ACHN (cell line): ENCODE measurements at regions not wholly inside any gene's neighbourhood (a gene's known extent, or its start where the extent isn't known, plus 50 kb on each side); places are given as distances from the start of the nearest gene placed in this dataset.
"Not testable (repeated sequence)": the region's sequence is repeated elsewhere in the genome, so short reads cannot be mapped to it uniquely, and the experiment has no call there.

Experiments used
- DNase-seq: peaks from one replicate; pipeline ENCODE4 v3.0.0-alpha.2; 2015
- in situ Hi-C: cut with HindIII; loops from 2 replicates; pipeline ENCODE4 v1.10.0; 2017; ENCODE audit warnings: low sequenced_read_pairs, low pct_ligation_motif_present, low pct_unique_long_range_greater_than_20kb

- no peak for DNase-seq
- in situ Hi-C loops, result no loop called here
Measured at GRCh38 chr3:102356506-102356905, 78.3 kb upstream of the ZPLD1 start.

DNA sequence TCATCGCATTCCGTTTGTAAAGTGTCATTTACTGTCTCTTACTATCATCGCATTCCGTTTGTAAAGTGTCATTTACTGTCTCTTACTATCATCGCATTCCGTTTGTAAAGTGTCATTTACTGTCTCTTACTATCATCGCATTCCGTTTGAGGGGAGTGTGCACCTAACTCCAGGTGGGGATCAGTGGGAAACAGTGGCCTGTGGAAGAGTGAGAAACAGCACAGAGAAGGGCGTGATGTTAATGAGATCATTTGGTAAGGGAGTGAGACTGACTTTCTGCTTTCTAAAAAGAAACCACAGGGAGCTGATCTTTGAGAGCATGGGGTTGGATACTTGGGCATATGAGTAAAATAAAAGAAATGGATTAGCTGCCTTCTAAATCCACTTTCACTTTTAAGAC, 77.5 kb upstream of the ZPLD1 start:
- DNase-seq, in situ Hi-C loops: not testable (repeated sequence)

GRCh38 chr3:102360183-102360860, 74.5 kb upstream of the ZPLD1 start:
- in situ Hi-C loops, result no loop called here
- DNase-seq, result no peak

- in situ Hi-C loops, result no loop called here
Measured at GRCh38 chr3:102361101-102361500, 73.7 kb upstream of the ZPLD1 start.

DNA sequence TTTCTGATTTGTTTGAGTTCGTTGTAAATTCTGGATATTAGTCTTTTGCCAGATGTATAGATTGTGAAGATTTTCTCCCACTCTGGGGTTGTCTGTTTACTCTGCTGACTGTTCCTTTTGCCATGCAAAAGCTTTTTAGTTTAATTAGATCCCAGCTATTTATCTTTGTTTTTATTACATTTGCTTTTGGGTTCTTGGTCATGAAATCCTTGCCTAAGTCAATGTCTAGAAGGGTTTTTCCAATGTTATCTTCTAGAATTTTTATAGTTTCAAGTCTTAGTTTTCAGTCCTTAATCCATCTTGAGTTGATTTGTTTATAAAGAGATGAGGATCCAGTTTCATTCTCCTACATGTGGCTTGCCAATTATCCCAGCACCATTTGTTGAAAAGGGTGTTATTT, 68.7 kb upstream of the ZPLD1 start:
- DNase-seq, in situ Hi-C loops: not testable (repeated sequence)

More at GRCh38 chr3:102361101-102361500, 73.7 kb upstream of the ZPLD1 start:
- DNase-seq, result no peak

GRCh38 chr3:102374863-102375634, 59.8 kb upstream of the ZPLD1 start:
- in situ Hi-C loops, result no loop called here
- DNase-seq, result no peak

DNA sequence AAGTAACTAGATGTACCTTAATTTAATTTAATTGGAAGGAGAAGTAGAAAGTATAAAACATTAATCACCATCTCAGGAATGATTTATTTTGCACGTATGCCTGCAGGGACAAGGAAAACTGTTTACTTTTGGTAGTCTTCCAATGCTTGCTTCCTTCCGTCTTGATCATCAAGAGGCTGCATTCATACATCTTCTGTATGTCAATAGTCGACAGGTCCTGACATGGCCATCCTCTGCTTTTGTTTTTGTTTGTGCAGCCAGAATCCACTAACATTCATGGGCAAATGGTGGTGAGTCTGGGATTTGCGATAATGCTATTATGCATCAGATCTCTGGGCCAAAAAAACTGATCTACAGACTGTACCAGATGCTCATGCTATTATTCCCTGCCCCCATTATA, 56.6 kb upstream of the ZPLD1 start:
- in situ Hi-C loops, result no loop called here

DNA sequence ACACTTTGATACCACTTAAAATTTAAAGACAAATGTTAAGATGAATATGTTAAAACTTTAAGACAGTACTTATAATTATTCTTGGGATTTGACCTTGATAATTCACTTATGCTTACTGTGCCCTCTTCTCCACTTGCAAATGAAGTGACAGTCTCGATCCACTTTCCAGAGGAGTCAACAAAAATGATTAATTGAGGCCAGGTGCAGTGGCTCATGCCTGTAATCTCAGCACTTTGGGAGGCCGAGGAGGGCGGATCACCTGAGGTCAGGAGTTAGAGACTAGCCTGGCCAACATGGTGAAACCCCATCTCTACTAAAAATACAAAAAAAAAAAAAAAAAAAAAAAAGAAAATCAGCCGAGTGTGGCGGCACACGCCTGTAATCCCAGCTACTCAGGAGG, 52.6 kb upstream of the ZPLD1 start:
- in situ Hi-C loops, result not testable (repeated sequence)

More for the DNA sequence above, 56.6 kb upstream of the ZPLD1 start:
- DNase-seq, result no peak

More for the DNA sequence above, 52.6 kb upstream of the ZPLD1 start:
- not testable (repeated sequence) for DNase-seq
